SU-DHL-6 (cell line): ENCODE measurements at regions not wholly inside any gene's neighbourhood (a gene's known extent, or its start where the extent isn't known, plus 50 kb on each side); places are given as distances from the start of the nearest gene placed in this dataset.

Source experiments
- H2AFZ ChIP-seq: fragments of 200-600 bp; sonication (generic); 2 replicates; pipeline ENCODE4 v1.6.1; 2014; ENCODE audit warnings: low read depth, mild to moderate bottlenecking, moderate library complexity, mixed read lengths, antibody characterized with exemption, low read length; ENCODE audit not compliant: severe bottlenecking
- H3F3A ChIP-seq: fragments of 200-600 bp; shearing (Covaris generic); 2 replicates; pipeline ENCODE4 v1.6.0; 2016; ENCODE audit warnings: antibody characterized with exemption, mild to moderate bottlenecking; ENCODE audit not compliant: insufficient read depth
- H3K27ac ChIP-seq: fragments of 200-600 bp; sonication (generic); 2 replicates; pipeline ENCODE4 v1.5.1; 2016; ENCODE audit warnings: low read depth, mild to moderate bottlenecking, low read length, moderate library complexity, mixed read lengths
- H3K27me3 ChIP-seq: fragments of 200-600 bp; sonication (generic), shearing (Covaris generic); 2 replicates; pipeline ENCODE4 v1.6.0; 2014; ENCODE audit warnings: mild to moderate bottlenecking, low read length
- H3K36me3 ChIP-seq: fragments of 200-600 bp; sonication (generic); 2 replicates; pipeline ENCODE4 v1.6.1; 2014; ENCODE audit warnings: mild to moderate bottlenecking, low read length, mixed read lengths
- H3K4me2 ChIP-seq: fragments of 300-600, 200-600 bp; shearing (Covaris generic), sonication (generic); 2 replicates; pipeline ENCODE4 v1.6.0; 2014; ENCODE audit warnings: low read length, low read depth, mild to moderate bottlenecking; ENCODE audit not compliant: poor library complexity, severe bottlenecking
- H3K4me3 ChIP-seq: fragments of 200-600 bp; sonication (generic); 2 replicates; pipeline ENCODE4 v1.5.1; 2014; ENCODE audit warnings: antibody characterized with exemption, low read length, mild to moderate bottlenecking, mixed read lengths; ENCODE audit not compliant: insufficient read depth, poor library complexity, severe bottlenecking
- H3K79me2 ChIP-seq: fragments of 200-600 bp; sonication (generic); 2 replicates; pipeline ENCODE4 v1.6.1; 2014; ENCODE audit warnings: mild to moderate bottlenecking, low read length, moderate library complexity; ENCODE audit not compliant: insufficient read depth
- H3K9ac ChIP-seq: fragments of 200-600 bp; sonication (generic); 2 replicates; pipeline ENCODE4 v1.7.0; 2014; ENCODE audit warnings: mild to moderate bottlenecking, low read length
- H3K9me2 ChIP-seq: fragments of 200-600 bp; sonication (generic); replicated peaks from 2 replicates; pipeline ENCODE4 v1.6.1; 2014; ENCODE audit warnings: low read length; ENCODE audit not compliant: insufficient read depth
- H3K9me3 ChIP-seq: fragments of 200-600 bp; sonication (generic); 2 replicates; pipeline ENCODE4 v1.6.1; 2014; ENCODE audit warnings: low read length, mixed read lengths; ENCODE audit not compliant: insufficient read depth
- H4K20me1 ChIP-seq: fragments of 200-600 bp; sonication (generic); 2 replicates; pipeline ENCODE4 v1.6.1; 2014; ENCODE audit warnings: low read depth, mild to moderate bottlenecking, antibody characterized with exemption, low read length, moderate library complexity, mixed read lengths
- CTCF ChIP-seq: fragments of 200-600 bp; sonication (generic); IDR thresholded peaks from one replicate; pipeline ENCODE4 v1.5.1; 2017; ENCODE audit warnings: antibody characterized with exemption, mild to moderate bottlenecking, low read length, moderate library complexity; ENCODE audit not compliant: insufficient read depth, poor library complexity, severe bottlenecking
- EZH2phosphoT487 ChIP-seq: fragments of 200-600 bp; sonication (generic), shearing (Covaris generic); conservative IDR thresholded peaks from 2 replicates; pipeline ENCODE4 v1.6.1; 2018; ENCODE audit warnings: mild to moderate bottlenecking, antibody characterized with exemption, low read length, moderate library complexity, mixed read lengths

GRCh38 chr3:135440746-135441145 lies 524.8 kb upstream of the PPP2R3A start:
- H3K36me3 ChIP-seq = no peaks in the 10 kb centered on the region
- H3K27ac ChIP-seq = no peak overlapping the region
- no peak for TF ChIP-seq CTCF
- no peak overlapping the region for H3K9ac ChIP-seq
- no peak overlapping the region for H3K4me3 ChIP-seq
- no peaks in the 10 kb centered on the region for H3K9me2 ChIP-seq
- no peaks in the 10 kb centered on the region for H4K20me1 ChIP-seq
- no peak overlapping the region for H2AFZ ChIP-seq
- no peaks in the 10 kb centered on the region for H3K9me3 ChIP-seq
- H3K27me3 ChIP-seq = no peaks in the 10 kb centered on the region
- H3K4me2 ChIP-seq = no peak overlapping the region
- no peaks in the 10 kb centered on the region for H3F3A ChIP-seq
- no peaks in the 10 kb centered on the region for H3K79me2 ChIP-seq

GRCh38 chr3:135444058-135444457 lies 521.5 kb upstream of the PPP2R3A start:
- H3K36me3 ChIP-seq = no peaks in the 10 kb centered on the region
- TF ChIP-seq EZH2phosphoT487 (no peak), CTCF (no peak)
- no peak overlapping the region for H3K27ac ChIP-seq
- H3K79me2 ChIP-seq = no peaks in the 10 kb centered on the region
- no peaks in the 10 kb centered on the region for H3K9me2 ChIP-seq
- H2AFZ ChIP-seq = no peak overlapping the region
- no peaks in the 10 kb centered on the region for H3K9me3 ChIP-seq
- H3K4me3 ChIP-seq = no peak overlapping the region
- no peaks in the 10 kb centered on the region for H3K27me3 ChIP-seq
- no peak overlapping the region for H3K9ac ChIP-seq
- no peaks in the 10 kb centered on the region for H4K20me1 ChIP-seq
- H3F3A ChIP-seq = no peaks in the 10 kb centered on the region
- no peak overlapping the region for H3K4me2 ChIP-seq

GRCh38 chr3:135447483-135447882 lies 518.0 kb upstream of the PPP2R3A start:
- Histone ChIP-seq H3K27me3 (no peaks in the 10 kb centered on the region), H3K9me3 (no peaks in the 10 kb centered on the region), H3K4me2 (no peak overlapping the region)

More at GRCh38 chr3:135447483-135447882, 518.0 kb upstream of the PPP2R3A start:
- H3K9ac ChIP-seq = no peak overlapping the region
- no peaks in the 10 kb centered on the region for H3K79me2 ChIP-seq
- no peaks in the 10 kb centered on the region for H3K36me3 ChIP-seq
- no peak for TF ChIP-seq CTCF
- TF ChIP-seq EZH2phosphoT487 = no peak
- no peaks in the 10 kb centered on the region for H3K9me2 ChIP-seq
- H3F3A ChIP-seq = no peaks in the 10 kb centered on the region
- no peak overlapping the region for H3K4me3 ChIP-seq
- no peak overlapping the region for H3K27ac ChIP-seq
- no peak overlapping the region for H2AFZ ChIP-seq
- no peaks in the 10 kb centered on the region for H4K20me1 ChIP-seq
